IMR-90 (cell line): ENCODE measurements at regions not wholly inside any gene's neighbourhood (a gene's known extent, or its start where the extent isn't known, plus 50 kb on each side); places are given as distances from the start of the nearest gene placed in this dataset.

Experiments
- BHLHE40 ChIP-seq: fragments of 150-350 bp; IDR thresholded peaks from 2 replicates; pipeline ENCODE4 v1.6.1; 2016; ENCODE audit warnings: mild to moderate bottlenecking, low read depth, low read length
- CEBPB ChIP-seq: IDR thresholded peaks from 2 replicates; pipeline ENCODE4 v1.6.1; 2012; ENCODE audit warnings: low read depth, low read length, improper control_type of control experiment
- CHD1 ChIP-seq: IDR thresholded peaks from 2 replicates; pipeline ENCODE4 v1.6.1; 2012; ENCODE audit warnings: low read depth, low read length, improper control_type of control experiment
- CTCF ChIP-seq: conservative IDR thresholded peaks from 2 replicates; pipeline ENCODE4 v1.5.1; 2012; ENCODE audit warnings: mild to moderate bottlenecking, low read depth, low read length, improper control_type of control experiment
- FOS ChIP-seq: fragments of 150-350 bp; IDR thresholded peaks from 2 replicates; pipeline ENCODE4 v1.6.1; 2016; ENCODE audit warnings: low read depth, low read length
- MAZ ChIP-seq: IDR thresholded peaks from 2 replicates; pipeline ENCODE4 v1.6.1; 2012; ENCODE audit warnings: low read depth, mild to moderate bottlenecking, low read length, improper control_type of control experiment, moderate library complexity, borderline replicate concordance
- NFE2L2 ChIP-seq: fragments of 150-350 bp; IDR thresholded peaks from 2 replicates; pipeline ENCODE4 v1.6.1; 2016; ENCODE audit warnings: low read depth, mild to moderate bottlenecking, low read length
- POLR2A ChIP-seq: IDR thresholded peaks from 2 replicates; pipeline ENCODE4 v1.6.1; 2012; ENCODE audit warnings: mild to moderate bottlenecking, low read depth, low read length
- RAD21 ChIP-seq: IDR thresholded peaks from 2 replicates; pipeline ENCODE4 v1.6.1; 2012; ENCODE audit warnings: low read length, improper control_type of control experiment
- RCOR1 ChIP-seq: IDR thresholded peaks from 2 replicates; pipeline ENCODE4 v1.6.1; 2012; ENCODE audit warnings: mild to moderate bottlenecking, low read length, improper control_type of control experiment; ENCODE audit not compliant: insufficient replicate concordance
- RFX5 ChIP-seq: IDR thresholded peaks from 2 replicates; pipeline ENCODE4 v1.8.0; 2012; ENCODE audit warnings: low read depth, mild to moderate bottlenecking, low read length, moderate library complexity
- SMC3 ChIP-seq: fragments of 150-350 bp; IDR thresholded peaks from 2 replicates; pipeline ENCODE4 v1.6.1; 2016; ENCODE audit warnings: low read depth, mild to moderate bottlenecking, antibody characterized with exemption, low read length, moderate library complexity
- USF2 ChIP-seq: fragments of 150-350 bp; IDR thresholded peaks from 2 replicates; pipeline ENCODE4 v1.6.1; 2017; ENCODE audit warnings: mild to moderate bottlenecking, antibody characterized with exemption, low read length, low read depth

- TF ChIP-seq RAD21 (no peak), CTCF (no peak), BHLHE40 (no peak), CEBPB (no peak), RCOR1 (no peak), POLR2A (no peak), NFE2L2 (no peak), FOS (no peak), CHD1 (no peak), SMC3 (no peak), MAZ (no peak), USF2 (no peak), RFX5 (no peak)
Observed at GRCh38 chr1:69104894-69105293, 462.8 kb upstream of the LRRC7 start.
